ENCODE measurements at regions not wholly inside any gene's neighbourhood (a gene's known extent, or its start where the extent isn't known, plus 50 kb on each side); places are given as distances from the start of the nearest gene placed in this dataset.

DNA sequence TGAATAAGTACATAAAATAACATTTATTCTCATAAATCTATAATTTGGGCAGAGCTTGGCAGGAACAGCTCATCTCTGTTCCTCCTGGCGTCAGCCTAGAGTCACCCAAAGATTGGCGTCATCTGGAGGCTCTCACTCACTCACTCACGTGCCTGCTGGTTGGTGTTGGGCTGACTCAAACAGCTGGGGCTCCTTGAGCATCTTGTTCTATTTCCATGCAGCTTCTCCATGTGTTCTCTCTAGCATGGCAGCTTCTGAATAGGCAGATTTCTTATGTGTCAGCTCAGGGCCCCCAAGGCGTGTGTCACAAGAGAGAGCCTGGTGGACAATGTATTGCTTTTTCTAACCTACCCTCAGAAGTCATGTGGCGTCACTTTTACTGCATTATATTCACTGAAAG lies 70.6 kb upstream of the RAB3GAP2 start:
- TF ChIP-seq, protein P1, sequence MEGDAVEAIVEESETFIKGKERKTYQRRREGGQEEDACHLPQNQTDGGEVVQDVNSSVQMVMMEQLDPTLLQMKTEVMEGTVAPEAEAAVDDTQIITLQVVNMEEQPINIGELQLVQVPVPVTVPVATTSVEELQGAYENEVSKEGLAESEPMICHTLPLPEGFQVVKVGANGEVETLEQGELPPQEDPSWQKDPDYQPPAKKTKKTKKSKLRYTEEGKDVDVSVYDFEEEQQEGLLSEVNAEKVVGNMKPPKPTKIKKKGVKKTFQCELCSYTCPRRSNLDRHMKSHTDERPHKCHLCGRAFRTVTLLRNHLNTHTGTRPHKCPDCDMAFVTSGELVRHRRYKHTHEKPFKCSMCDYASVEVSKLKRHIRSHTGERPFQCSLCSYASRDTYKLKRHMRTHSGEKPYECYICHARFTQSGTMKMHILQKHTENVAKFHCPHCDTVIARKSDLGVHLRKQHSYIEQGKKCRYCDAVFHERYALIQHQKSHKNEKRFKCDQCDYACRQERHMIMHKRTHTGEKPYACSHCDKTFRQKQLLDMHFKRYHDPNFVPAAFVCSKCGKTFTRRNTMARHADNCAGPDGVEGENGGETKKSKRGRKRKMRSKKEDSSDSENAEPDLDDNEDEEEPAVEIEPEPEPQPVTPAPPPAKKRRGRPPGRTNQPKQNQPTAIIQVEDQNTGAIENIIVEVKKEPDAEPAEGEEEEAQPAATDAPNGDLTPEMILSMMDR (IDR thresholded peaks at IDR 0.05; ENCODE audit: control extremely low read depth in 1 of 3, insufficient read depth in 1 of 3, low read depth in 1 of 3, low read length in 3 of 3): no peak
- TF ChIP-seq KDM5A (IDR thresholded peaks at IDR 0.05; ENCODE audit: low read length) (no peak), PHF8 (conservative IDR thresholded peaks at IDR 0.05; ENCODE audit: low read depth, low read length) (no peak)

Measured in H1 (cell line).